Cardiac muscle cell (in vitro differentiated cells and primary cell): ENCODE measurements at regions not wholly inside any gene's neighbourhood (a gene's known extent, or its start where the extent isn't known, plus 50 kb on each side); places are given as distances from the start of the nearest gene placed in this dataset.

Experiments used
- DNase-seq, 2 donors: peaks; one replicate each; pipeline versions ENCODE4 v3.0.0 to v3.0.0-alpha.2; 2010 to 2017; ENCODE audit warnings: low read depth in 1 of 2, low spot score in 1 of 2
- H3K27ac ChIP-seq: fragments of 200-600 bp; sonication (generic); 2 replicates; pipeline ENCODE4 v1.5.1; 2016
- H3K27me3 ChIP-seq: fragments of 200-600 bp; sonication (generic); 2 replicates; pipeline ENCODE4 v1.6.0; 2016; ENCODE audit warnings: control low read depth
- H3K36me3 ChIP-seq: fragments of 200-600 bp; sonication (generic); 2 replicates; pipeline ENCODE4 v1.5.1; 2016; ENCODE audit warnings: control low read depth
- H3K4me1 ChIP-seq: fragments of 200-600 bp; sonication (generic); 2 replicates; pipeline ENCODE4 v1.8.1; 2017; ENCODE audit warnings: low read depth, mild to moderate bottlenecking, mixed run types
- H3K4me3 ChIP-seq: fragments of 200-600 bp; sonication (generic); 2 replicates; pipeline ENCODE4 v1.5.1; 2016; ENCODE audit warnings: mild to moderate bottlenecking
- H3K9me3 ChIP-seq: fragments of 200-600 bp; sonication (generic); 2 replicates; pipeline ENCODE4 v1.5.1; 2017; ENCODE audit warnings: low read depth, mild to moderate bottlenecking, control low read depth
- TF ChIP-seq, protein P1 (sequence below): IDR thresholded peaks from 2 replicates; pipeline ENCODE4 v1.5.1; 2012; ENCODE audit warnings: low read depth, mild to moderate bottlenecking, low read length

DNA sequence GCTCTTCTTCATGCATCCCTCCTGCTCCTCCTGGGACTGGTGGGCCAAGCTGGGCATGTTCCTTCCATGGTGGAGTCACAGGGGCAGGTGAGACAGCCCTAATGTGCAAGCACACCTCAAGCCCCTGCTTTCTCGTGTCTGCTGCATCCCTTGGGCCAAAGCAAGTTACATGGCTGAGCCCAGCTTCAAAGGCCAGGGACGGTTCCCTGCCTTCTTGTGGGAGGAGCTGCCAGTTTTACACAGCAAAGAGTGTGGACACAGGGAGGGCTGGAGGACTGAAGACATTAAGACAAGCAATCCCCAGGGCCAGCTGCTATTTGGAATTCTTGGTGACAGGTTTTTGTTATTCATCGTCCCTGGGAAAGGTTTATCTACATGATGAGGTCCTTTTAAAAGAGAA, 175.2 kb upstream of the CACNA1E start:
- TF ChIP-seq, protein P1, sequence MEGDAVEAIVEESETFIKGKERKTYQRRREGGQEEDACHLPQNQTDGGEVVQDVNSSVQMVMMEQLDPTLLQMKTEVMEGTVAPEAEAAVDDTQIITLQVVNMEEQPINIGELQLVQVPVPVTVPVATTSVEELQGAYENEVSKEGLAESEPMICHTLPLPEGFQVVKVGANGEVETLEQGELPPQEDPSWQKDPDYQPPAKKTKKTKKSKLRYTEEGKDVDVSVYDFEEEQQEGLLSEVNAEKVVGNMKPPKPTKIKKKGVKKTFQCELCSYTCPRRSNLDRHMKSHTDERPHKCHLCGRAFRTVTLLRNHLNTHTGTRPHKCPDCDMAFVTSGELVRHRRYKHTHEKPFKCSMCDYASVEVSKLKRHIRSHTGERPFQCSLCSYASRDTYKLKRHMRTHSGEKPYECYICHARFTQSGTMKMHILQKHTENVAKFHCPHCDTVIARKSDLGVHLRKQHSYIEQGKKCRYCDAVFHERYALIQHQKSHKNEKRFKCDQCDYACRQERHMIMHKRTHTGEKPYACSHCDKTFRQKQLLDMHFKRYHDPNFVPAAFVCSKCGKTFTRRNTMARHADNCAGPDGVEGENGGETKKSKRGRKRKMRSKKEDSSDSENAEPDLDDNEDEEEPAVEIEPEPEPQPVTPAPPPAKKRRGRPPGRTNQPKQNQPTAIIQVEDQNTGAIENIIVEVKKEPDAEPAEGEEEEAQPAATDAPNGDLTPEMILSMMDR, result no peak
- Histone ChIP-seq H3K27ac (no peak overlapping the region), H3K36me3 (no peaks in the 10 kb centered on the region), H3K4me3 (no peak overlapping the region), H3K27me3 (peaks cover 29% of the 10 kb centered on the region), H3K9me3 (no peaks in the 10 kb centered on the region), H3K4me1 (no peaks in the 10 kb centered on the region)
- DNase-seq, result no peak

DNA sequence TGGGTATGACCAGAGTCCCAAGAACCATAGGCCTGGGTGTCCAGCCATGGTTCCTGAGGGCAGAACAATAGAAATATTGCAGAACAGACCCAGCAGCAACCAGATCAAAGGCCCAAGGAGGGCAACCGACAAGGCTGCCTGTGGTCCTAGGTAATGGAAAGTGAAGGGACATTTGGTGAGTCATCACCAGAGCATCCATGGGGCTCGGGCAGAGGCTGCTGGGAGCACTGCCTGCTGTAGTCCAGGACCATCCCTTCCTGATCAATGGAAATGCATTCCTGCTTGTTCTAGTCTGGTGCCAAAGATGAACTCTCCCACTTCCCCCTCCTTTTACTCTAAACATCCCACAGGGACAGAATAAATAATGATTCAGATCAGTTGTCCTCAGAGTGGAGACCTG, 172.8 kb upstream of the CACNA1E start:
- Histone ChIP-seq H3K36me3 (no peaks in the 10 kb centered on the region), H3K27ac (no peak overlapping the region), H3K4me3 (no peak overlapping the region), H3K4me1 (no peaks in the 10 kb centered on the region), H3K9me3 (no peaks in the 10 kb centered on the region), H3K27me3 (peaks cover 54% of the 10 kb centered on the region)
- TF ChIP-seq, protein P1, result no peak
- no peak for DNase-seq

DNA sequence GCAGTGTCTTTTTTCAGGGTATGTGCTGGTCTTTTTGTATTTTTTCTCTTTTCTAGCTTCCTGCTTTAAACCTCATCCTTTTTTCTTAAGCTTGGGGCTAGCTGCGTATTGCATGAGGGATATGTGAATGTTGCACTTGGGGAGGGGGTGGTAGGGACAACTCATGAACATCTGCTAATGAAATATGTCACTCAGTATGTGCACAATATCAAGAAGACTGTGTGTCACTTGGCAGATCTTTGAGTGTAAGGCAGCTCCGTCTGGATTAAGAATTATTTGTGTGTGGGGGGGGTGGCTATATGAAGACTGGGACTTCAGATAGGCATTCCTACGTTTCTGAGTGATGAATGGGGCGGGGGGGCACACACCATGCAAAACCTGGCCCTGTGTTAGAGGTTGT, 170.4 kb upstream of the CACNA1E start:
- Histone ChIP-seq H3K27me3 (peaks cover 77% of the 10 kb centered on the region), H3K4me3 (no peak overlapping the region), H3K36me3 (no peaks in the 10 kb centered on the region), H3K4me1 (peaks cover 5% of the 10 kb centered on the region), H3K9me3 (no peaks in the 10 kb centered on the region), H3K27ac (no peak overlapping the region)
- TF ChIP-seq, protein P1, result no peak
- no peak for DNase-seq

DNA sequence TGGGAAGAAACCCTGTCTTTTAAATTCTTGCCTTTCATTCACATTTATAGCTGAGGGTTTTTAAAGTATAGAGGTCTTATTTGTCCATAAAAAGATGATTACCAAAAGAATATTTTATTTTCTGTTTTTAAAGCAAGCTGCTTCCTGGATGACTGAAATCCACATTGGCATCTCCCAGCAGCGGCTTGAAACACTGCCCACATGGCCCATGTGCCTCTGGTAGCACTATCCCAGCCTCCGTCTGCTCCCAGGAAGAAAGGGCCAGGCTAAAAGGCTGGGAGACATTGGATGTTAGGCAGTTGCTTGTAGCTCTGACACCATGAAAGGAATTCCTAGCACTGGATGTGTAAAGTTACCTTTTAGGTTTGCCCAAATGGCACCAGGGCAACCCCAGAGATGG, 169.9 kb upstream of the CACNA1E start:
- H3K27ac ChIP-seq, result no peak overlapping the region
- no peak for DNase-seq
- H3K4me3 ChIP-seq, result no peak overlapping the region
- H3K36me3 ChIP-seq, result no peaks in the 10 kb centered on the region
- peaks cover 10% of the 10 kb centered on the region for H3K4me1 ChIP-seq
- TF ChIP-seq, protein P1, result no peak
- H3K27me3 ChIP-seq, result peaks cover 83% of the 10 kb centered on the region
- no peaks in the 10 kb centered on the region for H3K9me3 ChIP-seq

DNA sequence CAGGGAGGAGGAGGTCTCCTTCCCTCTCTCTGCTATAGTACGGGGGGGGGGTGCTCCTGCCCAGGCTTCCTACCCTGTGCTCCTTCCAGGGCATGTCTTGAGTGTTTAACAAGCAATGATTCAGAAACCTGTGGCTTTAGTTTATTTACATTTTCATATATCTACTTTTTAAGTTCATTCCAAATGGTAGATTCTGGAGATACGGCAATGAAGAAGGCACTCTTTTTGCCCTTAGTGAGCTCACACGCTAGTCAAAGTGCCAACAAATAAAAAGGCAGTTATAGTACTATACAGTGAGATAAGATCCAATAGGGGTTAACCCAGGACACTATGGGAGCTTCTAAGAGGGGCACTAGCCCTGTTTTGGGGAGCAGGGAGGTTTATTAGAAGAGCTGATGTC, 169.3 kb upstream of the CACNA1E start:
- no peaks in the 10 kb centered on the region for H3K9me3 ChIP-seq
- no peak for DNase-seq
- no peak overlapping the region for H3K4me3 ChIP-seq
- TF ChIP-seq, protein P1, result no peak
- H3K27me3 ChIP-seq, result peaks cover 88% of the 10 kb centered on the region
- no peak overlapping the region for H3K27ac ChIP-seq
- H3K36me3 ChIP-seq, result no peaks in the 10 kb centered on the region
- peaks cover 10% of the 10 kb centered on the region for H3K4me1 ChIP-seq

DNA sequence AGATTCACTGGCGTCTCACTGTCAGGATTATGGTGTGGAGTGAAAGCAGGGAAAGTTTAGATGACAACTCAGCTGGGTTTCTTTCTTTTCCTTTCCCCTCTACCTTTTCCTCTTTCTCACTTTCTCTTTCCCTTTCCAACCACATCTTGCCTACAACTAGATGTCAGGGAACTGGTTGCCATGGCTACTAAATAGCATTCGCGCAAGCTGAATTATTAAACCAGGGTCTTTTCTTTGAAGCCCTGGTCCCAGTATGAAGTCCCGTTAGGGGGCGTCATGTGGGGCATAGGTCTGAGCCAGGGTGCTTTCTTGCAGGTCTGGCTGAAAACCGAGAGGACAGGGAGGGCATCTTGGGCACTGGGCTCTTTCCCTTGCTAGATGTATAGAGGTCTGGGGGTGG, 168.4 kb upstream of the CACNA1E start:
- H3K36me3 ChIP-seq, result no peaks in the 10 kb centered on the region
- H3K4me1 ChIP-seq, result peaks cover 10% of the 10 kb centered on the region
- H3K27me3 ChIP-seq, result peaks cover 98% of the 10 kb centered on the region
- no peak overlapping the region for H3K4me3 ChIP-seq
- no peaks in the 10 kb centered on the region for H3K9me3 ChIP-seq
- DNase-seq, result no peak
- TF ChIP-seq, protein P1, result no peak
- no peak overlapping the region for H3K27ac ChIP-seq
